Astrocyte of the cerebellum (primary cell): ENCODE measurements at regions not wholly inside any gene's neighbourhood (a gene's known extent, or its start where the extent isn't known, plus 50 kb on each side); places are given as distances from the start of the nearest gene placed in this dataset.

Experiments used
- DNase-seq: peaks from one replicate; pipeline ENCODE4 v3.0.0-alpha.2; 2011; ENCODE audit warnings: low read depth
- H3K4me3 ChIP-seq: 2 replicates; pipeline ENCODE4 v1.5.1; 2011; ENCODE audit warnings: mild to moderate bottlenecking, low read depth, low read length, moderate library complexity
- in situ Hi-C: cut with HindIII; loops from 2 replicates; pipeline ENCODE4 v1.10.0; 2017; ENCODE audit warnings: low sequenced_read_pairs
- TF ChIP-seq, protein P1 (sequence below): IDR thresholded peaks from 2 replicates; pipeline ENCODE4 v1.5.1; 2012; ENCODE audit warnings: low read length, low read depth, moderate library complexity, mild to moderate bottlenecking; ENCODE audit errors: missing control alignments

DNA sequence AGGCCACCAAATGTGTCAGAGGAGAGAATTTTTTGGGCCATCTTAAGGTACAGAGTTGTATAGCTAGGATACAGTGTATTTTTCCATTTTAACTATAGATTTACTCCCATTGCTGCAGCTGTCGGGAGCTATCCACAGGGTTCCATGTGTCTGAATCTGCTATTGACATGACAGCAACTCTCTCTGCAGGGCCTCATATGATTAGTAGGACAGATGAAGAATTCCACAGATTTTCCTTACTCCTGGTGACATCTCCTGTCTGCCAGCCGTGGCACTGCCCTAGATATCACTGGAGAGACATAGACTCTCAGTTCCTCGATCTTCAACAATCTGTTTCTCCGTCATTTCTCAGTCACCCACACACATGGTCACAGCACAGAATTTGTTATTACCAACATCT is 86.5 kb downstream of the SPCS3 start:
- in situ Hi-C loops = no loop called here
- TF ChIP-seq, protein P1, sequence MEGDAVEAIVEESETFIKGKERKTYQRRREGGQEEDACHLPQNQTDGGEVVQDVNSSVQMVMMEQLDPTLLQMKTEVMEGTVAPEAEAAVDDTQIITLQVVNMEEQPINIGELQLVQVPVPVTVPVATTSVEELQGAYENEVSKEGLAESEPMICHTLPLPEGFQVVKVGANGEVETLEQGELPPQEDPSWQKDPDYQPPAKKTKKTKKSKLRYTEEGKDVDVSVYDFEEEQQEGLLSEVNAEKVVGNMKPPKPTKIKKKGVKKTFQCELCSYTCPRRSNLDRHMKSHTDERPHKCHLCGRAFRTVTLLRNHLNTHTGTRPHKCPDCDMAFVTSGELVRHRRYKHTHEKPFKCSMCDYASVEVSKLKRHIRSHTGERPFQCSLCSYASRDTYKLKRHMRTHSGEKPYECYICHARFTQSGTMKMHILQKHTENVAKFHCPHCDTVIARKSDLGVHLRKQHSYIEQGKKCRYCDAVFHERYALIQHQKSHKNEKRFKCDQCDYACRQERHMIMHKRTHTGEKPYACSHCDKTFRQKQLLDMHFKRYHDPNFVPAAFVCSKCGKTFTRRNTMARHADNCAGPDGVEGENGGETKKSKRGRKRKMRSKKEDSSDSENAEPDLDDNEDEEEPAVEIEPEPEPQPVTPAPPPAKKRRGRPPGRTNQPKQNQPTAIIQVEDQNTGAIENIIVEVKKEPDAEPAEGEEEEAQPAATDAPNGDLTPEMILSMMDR = no peak
- H3K4me3 ChIP-seq = no peak overlapping the region

DNA sequence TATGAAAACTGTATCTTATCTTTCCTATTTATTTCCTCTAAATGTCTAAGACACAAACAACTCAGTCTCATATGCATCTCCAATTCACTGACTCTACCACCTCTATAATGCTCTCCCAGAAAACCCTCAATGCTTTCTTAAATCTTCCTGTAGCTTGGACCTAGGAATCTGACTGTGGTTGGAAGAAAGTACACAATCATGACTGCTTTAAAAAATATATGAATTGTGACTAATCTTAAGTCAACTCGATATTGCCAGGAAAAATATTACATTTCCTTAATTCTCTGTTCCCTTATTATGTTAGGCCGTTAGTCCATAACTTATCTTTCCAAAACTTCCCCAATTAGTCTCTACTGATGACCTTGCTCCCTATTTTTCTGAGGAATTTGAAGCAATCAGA is 87.0 kb downstream of the SPCS3 start:
- TF ChIP-seq, protein P1 = no peak
- no peak for DNase-seq
- in situ Hi-C loops = no loop called here
- H3K4me3 ChIP-seq = no peak overlapping the region

More for the DNA sequence above, 86.5 kb downstream of the SPCS3 start:
- no peak for DNase-seq

DNA sequence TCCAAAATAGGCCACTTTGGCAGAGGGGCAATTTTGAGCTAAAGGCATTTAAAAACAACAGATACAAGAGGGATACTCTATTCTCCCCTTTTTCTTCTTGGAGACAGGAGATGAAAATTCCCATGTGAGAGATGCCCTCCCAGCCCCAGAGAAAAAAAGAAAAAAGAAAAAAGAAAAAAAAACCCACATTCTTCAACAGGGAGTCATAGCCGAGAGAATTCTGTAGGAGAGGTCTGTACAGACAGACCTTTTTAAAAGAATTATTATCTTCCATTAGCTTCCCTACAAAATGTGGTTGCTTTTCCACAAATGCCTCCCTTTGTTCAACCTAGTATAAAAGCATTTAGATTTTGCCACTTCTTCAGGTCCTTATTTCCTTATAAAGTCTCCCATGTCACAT is 89.9 kb downstream of the SPCS3 start:
- no peak overlapping the region for H3K4me3 ChIP-seq
- TF ChIP-seq, protein P1 = no peak
- DNase-seq = no peak
- in situ Hi-C loops = no loop called here

DNA sequence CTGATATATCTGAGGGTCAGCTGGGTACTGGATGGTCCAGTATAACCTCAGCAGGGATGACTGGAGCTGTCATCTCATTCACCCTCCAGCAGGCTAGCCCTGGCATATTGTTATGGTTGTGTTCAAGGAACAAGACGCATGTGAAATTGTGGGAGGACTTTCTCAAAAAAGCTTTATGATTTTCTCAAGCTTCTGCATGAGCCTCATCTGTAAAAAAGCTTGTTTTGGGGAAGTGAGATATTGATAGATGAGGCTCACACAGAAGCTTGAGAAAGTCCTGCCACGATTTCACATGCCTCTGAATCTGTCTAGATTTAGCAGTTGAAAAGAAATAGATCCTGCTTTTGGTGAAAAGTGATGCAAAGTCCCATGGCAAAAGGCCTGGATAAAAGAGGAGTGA is 93.4 kb downstream of the SPCS3 start:
- TF ChIP-seq, protein P1 = no peak
- no peak for DNase-seq
- H3K4me3 ChIP-seq = no peak overlapping the region
- in situ Hi-C loops = no loop called here

DNA sequence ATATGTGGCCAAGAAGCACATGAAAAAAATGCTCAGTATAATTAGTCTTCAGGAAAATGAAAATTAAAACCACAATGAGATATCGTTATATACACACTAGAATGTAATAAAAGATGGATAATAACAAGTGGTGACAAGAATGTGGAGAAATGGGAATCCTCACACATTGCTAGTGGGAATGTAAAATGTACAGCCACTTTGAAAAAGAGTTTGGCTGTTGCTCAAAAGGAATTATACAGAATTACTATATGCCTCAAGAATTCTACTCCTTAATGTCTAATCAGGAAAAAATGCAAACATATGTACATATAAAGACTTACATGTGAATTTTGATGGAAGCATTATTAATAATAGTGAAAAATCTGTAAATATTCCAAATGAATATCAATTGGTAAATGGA is 102.2 kb downstream of the SPCS3 start:
- TF ChIP-seq, protein P1 = no peak
- DNase-seq = no peak
- no peak overlapping the region for H3K4me3 ChIP-seq
- in situ Hi-C loops = no loop called here

DNA sequence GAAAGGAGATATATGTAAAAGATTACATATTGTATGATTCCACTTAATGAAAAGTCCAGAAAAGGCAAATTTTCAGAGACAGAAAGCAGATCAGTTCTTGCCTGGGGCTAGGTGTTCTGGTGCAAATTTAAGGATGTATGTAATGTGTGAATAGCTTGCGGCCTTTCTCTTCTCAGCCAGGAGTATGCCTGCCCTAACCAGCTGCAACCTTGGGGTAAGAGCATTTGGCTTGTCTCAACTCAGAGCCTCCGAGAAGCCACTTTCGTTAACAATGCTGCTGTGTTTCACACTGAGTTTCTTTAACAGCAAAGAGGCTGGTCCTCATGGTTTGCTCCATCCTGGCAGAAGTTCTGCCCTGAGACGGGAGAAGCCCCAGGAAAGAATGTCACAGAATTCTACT is 102.7 kb downstream of the SPCS3 start:
- in situ Hi-C loops = no loop called here
- no peak overlapping the region for H3K4me3 ChIP-seq
- TF ChIP-seq, protein P1 = no peak
- DNase-seq = no peak

DNA sequence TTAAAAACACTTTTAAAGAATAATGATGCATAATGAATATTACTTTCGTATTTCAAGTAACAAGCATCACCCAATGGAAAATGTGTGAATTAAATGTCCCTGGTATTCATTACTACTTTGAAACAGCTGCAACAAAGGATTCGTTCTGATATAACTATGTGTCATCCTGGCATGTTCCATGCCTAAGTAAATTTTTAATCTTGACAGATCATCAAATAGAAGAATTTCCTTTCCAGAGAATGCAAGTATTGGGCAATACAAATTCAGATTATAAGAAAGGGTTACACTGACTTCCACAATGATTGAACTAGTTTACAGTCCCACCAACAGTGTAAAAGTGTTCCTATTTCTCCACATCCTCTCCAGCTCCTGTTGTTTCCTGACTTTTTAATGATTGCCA is 105.3 kb downstream of the SPCS3 start:
- no peak for DNase-seq
- TF ChIP-seq, protein P1 = no peak
- in situ Hi-C loops = no loop called here

More for the DNA sequence above, 105.3 kb downstream of the SPCS3 start:
- H3K4me3 ChIP-seq = no peak overlapping the region
